GM21576 (cell line): ENCODE measurements at regions not wholly inside any gene's neighbourhood (a gene's known extent, or its start where the extent isn't known, plus 50 kb on each side); places are given as distances from the start of the nearest gene placed in this dataset.
"Not testable (repeated sequence)": the region's sequence is repeated elsewhere in the genome, so short reads cannot be mapped to it uniquely, and the experiment has no call there.

ENCODE experiments used
- ATAC-seq: cut with Tn5 transposase; IDR thresholded peaks from one replicate; pipeline ENCODE4 v1.9.1; 2021; ENCODE audit warnings: mild to moderate bottlenecking, moderate library complexity; ENCODE audit not compliant: unreplicated experiment

DNA sequence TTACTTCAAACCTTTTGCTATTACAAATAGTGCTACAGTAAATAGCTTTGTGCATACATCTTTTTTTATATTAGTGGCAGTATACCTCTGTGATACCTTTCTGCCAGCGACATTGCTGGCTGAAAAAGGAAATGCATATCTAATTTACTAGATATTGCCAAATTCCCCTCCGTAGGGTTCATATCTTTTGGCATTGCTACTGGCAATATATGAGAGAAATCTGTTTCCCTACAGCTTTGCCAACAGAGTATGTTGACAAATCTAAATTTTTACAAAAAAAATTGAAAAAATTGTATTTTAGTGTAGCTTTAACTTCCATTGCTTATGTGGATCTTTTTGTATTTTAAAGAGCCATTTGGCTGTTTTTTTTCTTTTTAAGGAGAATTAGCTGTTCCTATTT lies 426.7 kb downstream of the TRIB2 start:
- no peak for ATAC-seq

GRCh38 chr2:13156916-13157315 lies 440.2 kb downstream of the TRIB2 start:
- no peak for ATAC-seq

GRCh38 chr2:13158466-13158865 lies 441.7 kb downstream of the TRIB2 start:
- ATAC-seq = no peak

GRCh38 chr2:13180729-13181128 lies 464.0 kb downstream of the TRIB2 start:
- ATAC-seq = no peak

GRCh38 chr2:13193075-13193474 lies 476.3 kb downstream of the TRIB2 start:
- peak; percentile 96 for ATAC-seq

GRCh38 chr2:13193900-13194299 lies 477.2 kb downstream of the TRIB2 start:
- peak; percentile 67 for ATAC-seq

DNA sequence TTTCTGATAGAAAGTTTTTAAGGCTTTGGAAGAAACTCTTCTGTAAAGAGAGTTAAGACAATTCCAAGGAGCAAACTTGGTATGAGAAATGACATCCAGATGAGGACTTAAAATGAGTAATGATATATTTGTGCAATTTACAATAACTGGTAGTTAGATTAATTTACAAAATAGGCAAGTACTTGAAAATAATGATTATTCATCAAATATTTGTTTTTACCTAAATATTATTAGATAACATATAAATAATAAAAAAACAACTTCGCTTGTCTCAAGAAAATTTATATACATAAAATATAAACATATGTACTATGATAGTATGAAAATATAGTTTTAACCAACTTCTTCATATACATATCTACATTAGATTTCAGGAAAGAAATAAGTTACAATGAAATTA lies 478.5 kb downstream of the TRIB2 start:
- ATAC-seq = no peak

DNA sequence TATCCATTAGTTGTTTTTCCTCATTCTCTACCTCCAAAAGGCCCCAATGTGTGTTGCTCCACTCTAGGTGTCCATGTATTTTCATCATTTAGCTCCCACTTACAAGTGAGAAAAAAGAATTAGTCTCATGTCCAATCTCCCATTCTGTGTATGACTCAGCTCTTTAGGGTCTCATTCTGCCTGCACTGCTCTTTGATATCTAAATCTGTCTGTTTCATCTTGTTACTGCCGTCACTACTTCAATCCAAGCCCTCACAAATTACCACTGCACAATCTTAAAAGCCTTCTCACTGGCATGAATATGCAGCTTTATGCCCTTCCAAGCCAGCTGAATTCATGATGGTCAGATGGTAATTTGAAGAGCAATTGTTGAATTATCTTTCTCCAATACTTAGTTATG lies 480.5 kb downstream of the TRIB2 start:
- ATAC-seq = no peak

- ATAC-seq = no peak
Observed at GRCh38 chr2:13201924-13202323, 485.2 kb downstream of the TRIB2 start.

GRCh38 chr2:13212115-13212514 lies 495.4 kb downstream of the TRIB2 start:
- no peak for ATAC-seq

DNA sequence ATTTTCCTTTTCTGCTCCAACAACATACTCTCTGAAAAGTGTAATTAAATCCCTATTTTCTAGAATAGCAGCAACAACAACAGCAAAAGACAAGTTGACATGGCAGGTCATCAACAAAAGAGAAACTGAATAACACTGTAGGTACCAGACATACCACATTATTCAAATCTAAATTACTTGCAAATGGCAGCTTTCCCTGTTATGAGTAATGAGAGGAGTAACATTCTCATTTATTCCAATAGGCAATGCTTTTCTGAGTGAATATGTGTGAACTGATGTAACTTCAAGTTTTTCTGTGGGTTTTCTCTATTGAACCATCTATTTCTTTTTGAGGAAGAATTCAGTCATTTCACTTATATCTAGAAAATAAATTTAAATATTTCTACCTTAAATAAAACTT lies 501.5 kb downstream of the TRIB2 start:
- ATAC-seq = no peak

GRCh38 chr2:13227578-13227977 lies 510.8 kb downstream of the TRIB2 start:
- ATAC-seq = no peak

GRCh38 chr2:13230221-13230620 lies 513.5 kb downstream of the TRIB2 start:
- no peak for ATAC-seq

DNA sequence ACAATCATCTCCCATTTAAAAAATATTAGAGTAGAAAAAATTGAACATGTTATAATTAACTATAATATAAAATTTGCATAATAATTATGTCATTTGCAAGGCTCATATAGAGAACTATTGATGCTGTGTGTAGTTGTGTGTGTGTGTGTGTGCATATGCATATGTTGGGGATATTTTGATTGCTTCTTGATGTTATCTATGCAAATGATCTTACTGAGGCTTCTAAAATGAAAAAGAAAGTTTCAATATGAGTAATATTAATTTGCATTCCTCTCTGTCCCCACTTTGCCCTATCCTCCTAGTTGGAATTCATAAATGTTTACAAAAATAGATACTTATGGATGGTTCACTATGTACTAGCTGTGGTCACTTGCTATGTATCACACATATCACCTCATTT lies 523.3 kb downstream of the TRIB2 start:
- no peak for ATAC-seq

- peak; percentile 74 for ATAC-seq
Observed at GRCh38 chr2:13240789-13241487, 524.2 kb downstream of the TRIB2 start.

DNA sequence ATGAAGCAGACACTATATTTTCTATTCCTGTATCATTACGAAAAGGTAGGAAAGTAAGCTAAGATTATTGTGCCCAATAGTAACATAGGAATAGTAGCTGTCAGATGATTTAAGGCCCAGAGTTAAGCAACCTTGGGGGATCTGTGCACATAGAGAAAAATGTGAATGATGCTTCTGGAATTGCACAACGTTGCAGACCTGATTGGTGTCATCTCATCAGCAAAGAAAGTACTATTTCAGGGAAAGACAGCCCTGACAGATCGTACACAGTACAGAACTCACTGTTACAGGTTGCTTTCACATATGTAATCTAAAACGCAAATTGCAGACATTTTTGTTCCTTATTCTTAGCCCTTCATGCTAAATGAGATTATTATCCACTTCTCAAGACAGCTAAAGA lies 535.9 kb downstream of the TRIB2 start:
- no peak for ATAC-seq

- ATAC-seq = peak; percentile 54
Observed at GRCh38 chr2:13255485-13255884, 538.7 kb downstream of the TRIB2 start.

DNA sequence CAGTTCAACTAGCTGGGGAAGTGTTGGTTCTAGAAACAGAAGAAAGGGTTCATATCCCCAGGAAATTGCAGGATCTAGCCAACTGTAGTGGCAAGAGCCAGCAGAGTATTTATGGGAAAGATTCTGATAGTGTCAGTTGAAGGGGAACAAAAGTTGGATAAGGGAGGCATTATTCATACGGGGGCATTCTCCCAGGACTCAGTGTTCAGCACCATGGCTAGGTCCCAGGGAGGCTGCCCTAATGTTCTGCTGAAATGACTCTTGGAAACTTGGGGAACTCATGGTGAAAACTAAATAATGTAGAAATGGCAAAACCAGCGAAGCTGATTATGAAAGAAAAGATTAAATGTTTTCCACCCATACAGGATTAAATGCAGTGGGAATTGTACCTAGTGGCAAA lies 543.7 kb downstream of the TRIB2 start:
- ATAC-seq = no peak

- no peak for ATAC-seq
Observed at GRCh38 chr2:13266166-13266565, 549.4 kb downstream of the TRIB2 start.

DNA sequence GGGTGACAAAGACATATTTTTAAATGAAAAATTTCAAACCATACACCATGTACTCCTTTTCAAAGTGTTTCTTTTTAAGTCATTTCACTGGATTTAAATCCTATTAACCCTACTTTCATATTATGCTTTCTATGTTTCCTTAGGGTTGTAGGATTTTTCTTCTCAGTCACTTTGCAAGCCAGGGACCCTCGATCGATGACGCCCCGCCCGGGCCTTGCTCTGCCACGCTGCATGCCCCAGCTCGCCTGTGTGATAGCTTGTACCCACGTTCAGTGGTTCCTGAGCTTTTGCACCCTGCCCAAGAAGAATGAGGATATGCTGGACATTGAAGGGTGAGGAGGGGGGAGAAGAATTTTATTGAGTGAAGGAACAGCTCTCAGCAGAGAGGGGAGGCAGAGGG lies 568.0 kb downstream of the TRIB2 start:
- no peak for ATAC-seq

DNA sequence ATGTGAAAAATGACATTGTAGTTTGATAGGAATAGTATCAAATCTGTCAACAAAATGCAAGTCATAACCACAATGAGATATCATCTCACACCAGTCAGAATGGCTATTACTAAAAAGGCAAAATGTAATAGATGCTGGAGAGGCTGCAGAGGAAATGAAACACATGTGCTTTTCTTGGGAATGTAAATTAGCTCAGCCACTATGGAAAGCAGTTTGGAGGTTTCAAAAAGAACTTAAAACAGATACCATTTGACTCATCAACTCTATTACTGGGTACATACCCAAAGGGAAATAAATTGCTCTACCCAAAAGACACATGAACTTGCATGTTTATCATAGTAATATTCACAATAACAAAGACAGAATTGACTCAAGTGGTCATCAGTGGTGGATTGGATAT lies 572.6 kb downstream of the TRIB2 start:
- no peak for ATAC-seq

- ATAC-seq = not testable (repeated sequence)
Observed at GRCh38 chr2:13308478-13308805, 591.7 kb downstream of the TRIB2 start.

- ATAC-seq = no peak
Observed at GRCh38 chr2:13308989-13309388, 592.3 kb downstream of the TRIB2 start.
